IMR-90 (cell line): ENCODE measurements at regions not wholly inside any gene's neighbourhood (a gene's known extent, or its start where the extent isn't known, plus 50 kb on each side); places are given as distances from the start of the nearest gene placed in this dataset.

Source experiments
- ATAC-seq: fragments of 200-7000 bp; cut with Tn5 transposase; 2 replicates; pipeline ENCODE4 v1.9.1; 2020; ENCODE audit warnings: low read depth, mild to moderate bottlenecking, moderate library complexity
- BruUV-seq: library from RNA; stranded (reverse); fragments of 400-500 nt; replicated peaks from 2 replicates; lab custom pipeline; 2021; lab: Mats Ljungman, UMichigan
- CTCF ChIA-PET: fragments of 300-600 bp; formaldehyde crosslinking; extraction: SDS; loops from one replicate; lab custom pipeline; 2021; ENCODE audit warnings: antibody characterized with exemption; lab: Yijun Ruan, JAX
- POLR2A ChIA-PET: fragments of 300-600 bp; sonication (Branson Sonifier 250); formaldehyde crosslinking; loops from one replicate; lab custom pipeline; 2022; ENCODE audit warnings: antibody characterized with exemption; ENCODE audit not compliant: unreplicated experiment; lab: Charles Lee
- DNase-seq: peaks from one replicate; pipeline ENCODE4 v3.0.0; 2013
- H2AFZ ChIP-seq: replicated peaks from 2 replicates; pipeline ENCODE3; 2013; ENCODE audit warnings: low read length, mild to moderate bottlenecking; ENCODE audit not compliant: poor library complexity
- H2AK5ac ChIP-seq: 2 replicates; pipeline ENCODE4 v1.6.1; 2013; ENCODE audit warnings: low read depth, low read length, inconsistent platforms
- H2AK9ac ChIP-seq: replicated peaks from 2 replicates; pipeline ENCODE3; 2013; ENCODE audit warnings: mild to moderate bottlenecking, low read depth, low read length, moderate library complexity; ENCODE audit not compliant: poor library complexity
- H2BK120ac ChIP-seq: 2 replicates; pipeline ENCODE4 v1.6.1; 2013; ENCODE audit warnings: low read depth, low read length, inconsistent platforms
- H2BK15ac ChIP-seq: 3 replicates; pipeline ENCODE4 v1.6.1; 2013; ENCODE audit warnings: low read depth, low read length, inconsistent platforms
- H2BK20ac ChIP-seq: 2 replicates; pipeline ENCODE4 v1.6.1; 2013; ENCODE audit warnings: low read depth, mild to moderate bottlenecking, inconsistent platforms, low read length, moderate library complexity
- H2BK5ac ChIP-seq: 2 replicates; pipeline ENCODE4 v1.6.1; 2013; ENCODE audit warnings: mild to moderate bottlenecking, low read depth, low read length, inconsistent platforms; ENCODE audit not compliant: poor library complexity, severe bottlenecking
- H3K14ac ChIP-seq: replicated peaks from 2 replicates; pipeline ENCODE4 v1.6.1; 2013; ENCODE audit warnings: low read depth, low read length, inconsistent platforms
- H3K18ac ChIP-seq: 2 replicates; pipeline ENCODE4 v1.6.1; 2013; ENCODE audit warnings: low read depth, low read length, control low read depth
- H3K23ac ChIP-seq: 2 replicates; pipeline ENCODE4 v1.6.1; 2013; ENCODE audit warnings: low read depth, low read length, inconsistent platforms
- H3K27ac ChIP-seq: 2 replicates; pipeline ENCODE4 v1.5.1; 2013; ENCODE audit warnings: mild to moderate bottlenecking, control low read depth, low read length; ENCODE audit not compliant: insufficient read depth
- H3K27me3 ChIP-seq: 2 replicates; pipeline ENCODE4 v1.6.1; 2013; ENCODE audit warnings: low read length; ENCODE audit not compliant: control insufficient read depth, insufficient read depth
- H3K36me3 ChIP-seq: 2 replicates; pipeline ENCODE4 v1.6.1; 2013; ENCODE audit warnings: low read length, mixed read lengths; ENCODE audit not compliant: control insufficient read depth, insufficient read depth
- H3K4ac ChIP-seq: 2 replicates; pipeline ENCODE4 v1.6.1; 2013; ENCODE audit warnings: low read depth, low read length, inconsistent platforms
- H3K4me1 ChIP-seq: 2 replicates; pipeline ENCODE4 v1.6.1; 2013; ENCODE audit warnings: low read length, mixed read lengths; ENCODE audit not compliant: control insufficient read depth, insufficient read depth
- H3K4me2 ChIP-seq: 2 replicates; pipeline ENCODE4 v1.6.1; 2013; ENCODE audit warnings: low read depth, mild to moderate bottlenecking, control low read depth, low read length, moderate library complexity
- H3K4me3 ChIP-seq: 2 replicates; pipeline ENCODE4 v1.5.1; 2013; ENCODE audit warnings: low read depth, mild to moderate bottlenecking, control low read depth, low read length, moderate library complexity; ENCODE audit not compliant: insufficient read depth
- H3K56ac ChIP-seq: 2 replicates; pipeline ENCODE4 v1.6.1; 2013; ENCODE audit warnings: low read length, inconsistent platforms; ENCODE audit not compliant: insufficient read depth; ENCODE audit errors: extremely low read depth
- H3K79me1 ChIP-seq, 2 experiments: 2 replicates each; pipeline ENCODE4 v1.6.1; 2013; ENCODE audit warnings: low read length in 2 of 2, inconsistent platforms in 1 of 2, low read depth in 1 of 2
- H3K9ac ChIP-seq: 2 replicates; pipeline ENCODE4 v1.6.1; 2013; ENCODE audit warnings: low read depth, low read length, control low read depth
- H3K9me1 ChIP-seq: 2 replicates; pipeline ENCODE4 v1.6.1; 2013; ENCODE audit warnings: low read length, inconsistent platforms; ENCODE audit not compliant: insufficient read depth
- H3K9me3 ChIP-seq: 2 replicates; pipeline ENCODE4 v1.6.1; 2013; ENCODE audit warnings: low read length; ENCODE audit not compliant: control insufficient read depth, insufficient read depth
- H4K20me1 ChIP-seq: 2 replicates; pipeline ENCODE4 v1.6.1; 2013; ENCODE audit warnings: low read length, inconsistent platforms; ENCODE audit not compliant: insufficient read depth
- H4K5ac ChIP-seq: 2 replicates; pipeline ENCODE4 v1.6.1; 2013; ENCODE audit warnings: mild to moderate bottlenecking, low read depth, low read length, control low read depth
- H4K8ac ChIP-seq, 2 experiments: 2 replicates each; pipeline ENCODE4 v1.6.1; 2013; ENCODE audit warnings: low read depth in 2 of 2, low read length in 2 of 2, control low read depth in 1 of 2, inconsistent platforms in 1 of 2
- H4K91ac ChIP-seq: 2 replicates; pipeline ENCODE4 v1.6.1; 2013; ENCODE audit warnings: low read depth, low read length, inconsistent platforms; ENCODE audit not compliant: insufficient read depth
- BHLHE40 ChIP-seq: fragments of 150-350 bp; IDR thresholded peaks from 2 replicates; pipeline ENCODE4 v1.6.1; 2016; ENCODE audit warnings: mild to moderate bottlenecking, low read depth, low read length
- CEBPB ChIP-seq: IDR thresholded peaks from 2 replicates; pipeline ENCODE4 v1.6.1; 2012; ENCODE audit warnings: low read depth, low read length, improper control_type of control experiment
- CHD1 ChIP-seq: IDR thresholded peaks from 2 replicates; pipeline ENCODE4 v1.6.1; 2012; ENCODE audit warnings: low read depth, low read length, improper control_type of control experiment
- CTCF ChIP-seq: conservative IDR thresholded peaks from 2 replicates; pipeline ENCODE4 v1.5.1; 2012; ENCODE audit warnings: mild to moderate bottlenecking, low read depth, low read length, improper control_type of control experiment
- ELK1 ChIP-seq: fragments of 150-350 bp; IDR thresholded peaks from 2 replicates; pipeline ENCODE4 v1.6.1; 2016; ENCODE audit warnings: low read depth, mild to moderate bottlenecking, low read length, moderate library complexity, borderline replicate concordance
- FOS ChIP-seq: fragments of 150-350 bp; IDR thresholded peaks from 2 replicates; pipeline ENCODE4 v1.6.1; 2016; ENCODE audit warnings: low read depth, low read length
- MAFK ChIP-seq: IDR thresholded peaks from 2 replicates; pipeline ENCODE4 v1.6.1; 2012; ENCODE audit warnings: low read depth, low read length, improper control_type of control experiment
- MAZ ChIP-seq: IDR thresholded peaks from 2 replicates; pipeline ENCODE4 v1.6.1; 2012; ENCODE audit warnings: low read depth, mild to moderate bottlenecking, low read length, improper control_type of control experiment, moderate library complexity, borderline replicate concordance
- MXI1 ChIP-seq: IDR thresholded peaks from 2 replicates; pipeline ENCODE4 v1.6.1; 2012; ENCODE audit warnings: low read depth, mild to moderate bottlenecking, low read length, moderate library complexity, borderline replicate concordance
- NFE2L2 ChIP-seq: fragments of 150-350 bp; IDR thresholded peaks from 2 replicates; pipeline ENCODE4 v1.6.1; 2016; ENCODE audit warnings: low read depth, mild to moderate bottlenecking, low read length
- POLR2A ChIP-seq: IDR thresholded peaks from 2 replicates; pipeline ENCODE4 v1.6.1; 2012; ENCODE audit warnings: mild to moderate bottlenecking, low read depth, low read length
- RAD21 ChIP-seq: IDR thresholded peaks from 2 replicates; pipeline ENCODE4 v1.6.1; 2012; ENCODE audit warnings: low read length, improper control_type of control experiment
- RCOR1 ChIP-seq: IDR thresholded peaks from 2 replicates; pipeline ENCODE4 v1.6.1; 2012; ENCODE audit warnings: mild to moderate bottlenecking, low read length, improper control_type of control experiment; ENCODE audit not compliant: insufficient replicate concordance
- RFX5 ChIP-seq: IDR thresholded peaks from 2 replicates; pipeline ENCODE4 v1.8.0; 2012; ENCODE audit warnings: low read depth, mild to moderate bottlenecking, low read length, moderate library complexity
- SMC3 ChIP-seq: fragments of 150-350 bp; IDR thresholded peaks from 2 replicates; pipeline ENCODE4 v1.6.1; 2016; ENCODE audit warnings: low read depth, mild to moderate bottlenecking, antibody characterized with exemption, low read length, moderate library complexity
- USF2 ChIP-seq: fragments of 150-350 bp; IDR thresholded peaks from 2 replicates; pipeline ENCODE4 v1.6.1; 2017; ENCODE audit warnings: mild to moderate bottlenecking, antibody characterized with exemption, low read length, low read depth
- WGBS, 2 experiments: methylation state at CpG; one replicate each; pipeline versions ENCODE4 v1.1.5 to v1.1.7; 2013; ENCODE audit warnings: missing lambda C conversion rate in 2 of 2; ENCODE audit not compliant: insufficient read length in 1 of 2; ENCODE audit errors: extremely low coverage in 2 of 2; 5-methylcytosine and 5-hydroxymethylcytosine counted together
- dilution Hi-C: fragments of 300-500 bp; cut with HindIII; formaldehyde crosslinking; loops from one replicate; pipeline ENCODE4 v1.14.3; 2018; ENCODE audit warnings: low sequenced_read_pairs; ENCODE audit not compliant: unreplicated experiment
- in situ Hi-C: fragments of 300-500 bp; cut with MboI; formaldehyde crosslinking; loops from 3 replicates; pipeline ENCODE4 v1.14.3; 2019; ENCODE audit warnings: low sequenced_read_pairs, inconsistent platforms, mixed read lengths
- intact Hi-C: fragments of 100-400 bp; cut with micrococcal nuclease; formaldehyde crosslinking; loops from 2 replicates; pipeline ENCODE4 v1.10.0; 2022

- in situ Hi-C loops = no loop called here
- H4K5ac ChIP-seq = no peak overlapping the region
- H4K8ac ChIP-seq = no peak overlapping the region
- H3K4me1 ChIP-seq = no peaks in the 10 kb centered on the region
- no peak overlapping the region for H2AK9ac ChIP-seq
- H3K36me3 ChIP-seq = no peaks in the 10 kb centered on the region
- H3K4ac ChIP-seq = no peak overlapping the region
- H3K4me2 ChIP-seq = no peak overlapping the region
- ChIA-PET POLR2A (no interaction called here), CTCF (no interaction called here)
- TF ChIP-seq USF2 (no peak), RAD21 (no peak), ELK1 (no peak), MAZ (no peak), POLR2A (no peak), MXI1 (no peak), RFX5 (no peak), RCOR1 (no peak), NFE2L2 (no peak), BHLHE40 (no peak), CEBPB (no peak), SMC3 (no peak), FOS (no peak), MAFK (no peak), CHD1 (no peak), CTCF (no peak)
- BruUV-seq = no TSS peak
- H3K23ac ChIP-seq = no peak overlapping the region
- H3K79me1 ChIP-seq = no peaks in the 10 kb centered on the region
- dilution Hi-C loops = no loop called here
- DNase-seq = no peak
- H2BK5ac ChIP-seq = no peak overlapping the region
- H3K4me3 ChIP-seq = no peak overlapping the region
- no peak overlapping the region for H2BK120ac ChIP-seq
- no peak overlapping the region for H2BK15ac ChIP-seq
- H2BK20ac ChIP-seq = no peak overlapping the region
- H3K9me1 ChIP-seq = no peaks in the 10 kb centered on the region
- no peak for ATAC-seq
- H3K9ac ChIP-seq = no peak overlapping the region
- H3K27ac ChIP-seq = no peak overlapping the region
- no peaks in the 10 kb centered on the region for H3K9me3 ChIP-seq
- no peak overlapping the region for H4K91ac ChIP-seq
- H3K27me3 ChIP-seq = no peaks in the 10 kb centered on the region
- no peaks in the 10 kb centered on the region for H4K20me1 ChIP-seq
- H3K14ac ChIP-seq = no peak overlapping the region
- whole genome bisulfite sequencing, 2 experiments = no CpG with 5 or more reads among the region's 1 CpG
- intact Hi-C loops = no loop called here
- no peak overlapping the region for H2AFZ ChIP-seq
- H3K18ac ChIP-seq = no peak overlapping the region
- no peak overlapping the region for H3K56ac ChIP-seq
- no peak overlapping the region for H2AK5ac ChIP-seq
Measured at GRCh38 chr7:12982178-12982577, 294.7 kb downstream of the ARL4A start.
